ENCODE measurements at regions not wholly inside any gene's neighbourhood (a gene's known extent, or its start where the extent isn't known, plus 50 kb on each side); places are given as distances from the start of the nearest gene placed in this dataset.

GRCh38 chr7:116423499-116423898 is 76.0 kb upstream of the CAV2 start:
- ChIA-PET CTCF (interaction anchor here (0.8 to 1.0 kb wide), 2 partner anchors 103 to 243 kb away, joined by 3 to 5 read pairs; no protein-coding TSS in a partner anchor), POLR2A (interaction anchor here (2.7 kb wide), 1 partner anchor 18 kb away, joined by 9 read pairs; no protein-coding TSS in a partner anchor), RAD21 (ENCODE audit: low non-redundant PET in 1 of 2, low total read pairs in 2 of 2, uncharacterized antibody in 2 of 2, unreplicated experiment in 2 of 2) (no interaction called here)
- no peak overlapping the region for H3K4me3 ChIP-seq (replicated peaks in 1 of 2; ENCODE audit: low read depth in 1 of 2, low read length in 2 of 2)
- TF ChIP-seq JUND (IDR thresholded peaks at IDR 0.05) (no peak), ATF3 (IDR thresholded peaks at IDR 0.05) (no peak), CBX3 (IDR thresholded peaks at IDR 0.05; ENCODE audit: low read depth) (0 out of 2 replicates have a peak, but pooled peaks have one; percentile 38), ZBTB33 (IDR thresholded peaks at IDR 0.05; ENCODE audit: extremely low read depth, insufficient replicate concordance, low read length) (no peak)
- peak overlapping the region; percentile 98 for H3K27ac ChIP-seq (ENCODE audit: low read depth, low read length)
- peak overlapping the region; percentile 55 for H3K4me2 ChIP-seq (ENCODE audit: low read length)
- DNase-seq (ENCODE audit: low read depth, low spot score): no peak
- intact Hi-C loops (cut with micrococcal nuclease): loop anchor here (10.0 kb wide), 1 partner anchor 161 kb away; no protein-coding TSS in a partner anchor
- no peaks in the 10 kb centered on the region for H3K27me3 ChIP-seq (ENCODE audit: insufficient read depth, low read length)
- no peaks in the 10 kb centered on the region for H3K9me2 ChIP-seq (ENCODE audit: insufficient read depth)
- no peaks in the 10 kb centered on the region for H3K36me3 ChIP-seq (ENCODE audit: control insufficient read depth in 1 of 2, insufficient read depth in 2 of 2, low read length in 2 of 2)
- H3K79me2 ChIP-seq (ENCODE audit: insufficient read depth, low read length): no peaks in the 10 kb centered on the region
- no peak overlapping the region for H2AFZ ChIP-seq (ENCODE audit: low read depth, low read length, poor library complexity, severe bottlenecking)
- H3K9me3 ChIP-seq (ENCODE audit: control insufficient read depth in 1 of 2, insufficient read depth in 1 of 2, low read depth in 1 of 2, low read length in 2 of 2): no peaks in the 10 kb centered on the region
- H3K4me1 ChIP-seq (ENCODE audit: control insufficient read depth in 1 of 2, insufficient read depth in 2 of 2, low read length in 2 of 2): peaks cover 80 to 96% of the 10 kb centered on the region in 2 experiments
- peak overlapping the region; percentile 42 for H3K9ac ChIP-seq (ENCODE audit: low read length)
- no TSS peak for BruUV-seq (replicated peaks)
- H4K20me1 ChIP-seq (ENCODE audit: insufficient read depth): no peaks in the 10 kb centered on the region
- peak; percentile 36; the same call in 1 of the 2 replicates for ATAC-seq

- Histone ChIP-seq H4K20me1 (ENCODE audit: insufficient read depth) (no peaks in the 10 kb centered on the region), H3K27me3 (ENCODE audit: insufficient read depth, low read length) (no peaks in the 10 kb centered on the region), H3K9me2 (ENCODE audit: insufficient read depth) (no peaks in the 10 kb centered on the region), H3K9ac (ENCODE audit: low read length) (peak overlapping the region; percentile 51), H3K9me3 (ENCODE audit: control insufficient read depth in 1 of 2, insufficient read depth in 1 of 2, low read depth in 1 of 2, low read length in 2 of 2) (no peaks in the 10 kb centered on the region), H3K4me1 (ENCODE audit: control insufficient read depth in 1 of 2, insufficient read depth in 2 of 2, low read length in 2 of 2) (peaks cover 77 to 93% of the 10 kb centered on the region in 2 experiments), H3K4me2 (ENCODE audit: low read length) (peak overlapping the region; percentile 62), H2AFZ (ENCODE audit: low read depth, low read length, poor library complexity, severe bottlenecking) (no peak overlapping the region), H3K79me2 (ENCODE audit: insufficient read depth, low read length) (no peaks in the 10 kb centered on the region), H3K36me3 (ENCODE audit: control insufficient read depth in 1 of 2, insufficient read depth in 2 of 2, low read length in 2 of 2) (no peaks in the 10 kb centered on the region), H3K4me3 (replicated peaks in 1 of 2; ENCODE audit: low read depth in 1 of 2, low read length in 2 of 2) (no peak overlapping the region; a peak in 1 of 4 replicates), H3K27ac (ENCODE audit: low read depth, low read length) (peak overlapping the region; percentile 98)
- ChIA-PET CTCF (no interaction called here), RAD21 (ENCODE audit: low non-redundant PET in 1 of 2, low total read pairs in 2 of 2, uncharacterized antibody in 2 of 2, unreplicated experiment in 2 of 2) (interaction anchor here in 1 of 2 experiments (1.0 kb wide), 1 partner anchor 17 kb away, joined by 6 read pairs; no protein-coding TSS in a partner anchor), POLR2A (interaction anchor here (1.7 kb wide), 1 partner anchor 17 kb away, joined by 12 read pairs; no protein-coding TSS in a partner anchor)
- ATAC-seq (peak; percentile 4; the same call in 1 of the 2 replicates), DNase-seq (ENCODE audit: low read depth, low spot score) (no peak)
- intact Hi-C loops (cut with micrococcal nuclease): loop anchor here (10.0 kb wide), 1 partner anchor 159 kb away; no protein-coding TSS in a partner anchor
- TSS peak; percentile 84 for BruUV-seq (replicated peaks)
- 0 out of 2 replicates have a peak, but pooled peaks have one; percentile 6 for TF ChIP-seq ATF3 (IDR thresholded peaks at IDR 0.05)
- no peak for TF ChIP-seq CTCF (IDR thresholded peaks at IDR 0.05 in 2 of 3, conservative IDR thresholded peaks at IDR 0.05 in 1 of 3; ENCODE audit: borderline replicate concordance in 1 of 3, insufficient read depth in 1 of 3, low read depth in 2 of 3, low read length in 2 of 3)
- TF ChIP-seq POLR2A (IDR thresholded peaks at IDR 0.05; ENCODE audit: borderline replicate concordance, extremely low read depth, insufficient read depth, insufficient read length): no peak
Measured at GRCh38 chr7:116425647-116426209, 73.8 kb upstream of the CAV2 start.

Data from HCT116 (cell line).